GM12878 (cell line): ENCODE measurements at regions not wholly inside any gene's neighbourhood (a gene's known extent, or its start where the extent isn't known, plus 50 kb on each side); places are given as distances from the start of the nearest gene placed in this dataset.

ENCODE experiments used
- ATAC-seq: fragments of 200-7000 bp; cut with Tn5 transposase; 3 replicates; pipeline ENCODE4 v1.9.1; 2020; ENCODE audit warnings: mild to moderate bottlenecking, moderate library complexity
- BruUV-seq: library from RNA; stranded (reverse); fragments of 400-500 nt; replicated peaks from 2 replicates; lab custom pipeline; 2021; lab: Mats Ljungman, UMichigan
- CTCF ChIA-PET: fragments of 300-600 bp; sonication (Branson Sonifier 250); formaldehyde crosslinking; extraction: SDS; loops from one replicate; lab custom pipeline; 2021; ENCODE audit warnings: inconsistent platforms; lab: Yijun Ruan, JAX
- POLR2A ChIA-PET: fragments of 350-600 bp; formaldehyde crosslinking; extraction: SDS; loops from one replicate; lab custom pipeline; 2021; ENCODE audit warnings: inconsistent platforms; lab: Charles Lee
- RAD21 ChIA-PET: fragments of 300-600 bp; sonication (Branson Sonifier 250); formaldehyde crosslinking; loops from one replicate; lab custom pipeline; 2023; ENCODE audit warnings: antibody characterized with exemption; ENCODE audit not compliant: unreplicated experiment; lab: Charles Lee
- SMC1A ChIA-PET: fragments of 300-600 bp; sonication (Branson Sonifier 250); formaldehyde crosslinking; loops from one replicate; lab custom pipeline; 2023; ENCODE audit not compliant: unreplicated experiment, uncharacterized antibody; lab: Charles Lee
- DNase-seq: peaks from one replicate; pipeline ENCODE4 v3.0.0-alpha.2; 2011; ENCODE audit warnings: low read depth, low spot score
- FAIRE-seq: peaks from 3 replicates; lab custom pipeline; 2011; peaks lifted over from hg19 to GRCh38; lab: Jason Lieb, UNC
- H2AFZ ChIP-seq: 2 replicates; pipeline ENCODE4 v1.6.0; 2011; ENCODE audit warnings: low read depth, low read length, control low read depth; ENCODE audit not compliant: control insufficient read depth
- H3K27ac ChIP-seq: 2 replicates; pipeline ENCODE4 v1.5.1; 2011; ENCODE audit warnings: control low read depth; ENCODE audit not compliant: control insufficient read depth, insufficient read depth
- H3K27me3 ChIP-seq, 2 experiments: replicated peaks in 1 of 2; 2 replicates each; pipeline versions ENCODE4 v1.6.0 to v1.6.1; 2011; ENCODE audit warnings: low read length in 1 of 2; ENCODE audit not compliant: control insufficient read depth in 2 of 2, insufficient read depth in 2 of 2
- H3K36me3 ChIP-seq, 2 experiments: 2 replicates each; pipeline ENCODE4 v1.5.1; 2011; ENCODE audit warnings: low read length in 1 of 2; ENCODE audit not compliant: control insufficient read depth in 2 of 2, insufficient read depth in 2 of 2
- H3K4me1 ChIP-seq: 2 replicates; pipeline ENCODE4 v1.6.1; 2011; ENCODE audit warnings: mild to moderate bottlenecking, low read length, moderate library complexity, mixed read lengths; ENCODE audit not compliant: control insufficient read depth, insufficient read depth
- H3K4me2 ChIP-seq: 2 replicates; pipeline ENCODE4 v1.6.0; 2011; ENCODE audit warnings: control low read depth; ENCODE audit not compliant: control insufficient read depth, insufficient read depth
- H3K4me3 ChIP-seq: fragments of 200-600 bp; sonication (generic); 2 replicates; pipeline ENCODE4 v1.5.1; 2016
- H3K79me2 ChIP-seq: 2 replicates; pipeline ENCODE4 v1.6.0; 2011; ENCODE audit warnings: low read length; ENCODE audit not compliant: control insufficient read depth, insufficient read depth
- H3K9ac ChIP-seq: 2 replicates; pipeline ENCODE4 v1.8.0; 2011; ENCODE audit warnings: low read length, control low read depth, mixed read lengths; ENCODE audit not compliant: control insufficient read depth, insufficient read depth
- H3K9me3 ChIP-seq: replicated peaks from 3 replicates; pipeline ENCODE4 v1.5.1; 2011; ENCODE audit warnings: mild to moderate bottlenecking, low read length; ENCODE audit not compliant: control insufficient read depth, insufficient read depth
- H4K20me1 ChIP-seq: 2 replicates; pipeline ENCODE4 v1.6.0; 2011; ENCODE audit not compliant: control insufficient read depth, insufficient read depth
- HCFC1 ChIP-seq: fragments of 150-350 bp; IDR thresholded peaks from 2 replicates; pipeline ENCODE4 v1.6.1; 2014; ENCODE audit warnings: low read length
- SPI1 ChIP-seq: IDR thresholded peaks from 2 replicates; pipeline ENCODE4 v1.6.1; 2011; ENCODE audit warnings: low read depth, mild to moderate bottlenecking, low read length, moderate library complexity, borderline replicate concordance; ENCODE audit not compliant: insufficient read depth
- STAT3 ChIP-seq: IDR thresholded peaks from 2 replicates; pipeline ENCODE4 v1.6.1; 2011; ENCODE audit warnings: low read depth, low read length, improper control_type of control experiment
- ZBTB40 ChIP-seq: fragments of 450-650 bp; IDR thresholded peaks from 2 replicates; pipeline ENCODE4 v1.6.1; 2016; ENCODE audit warnings: mild to moderate bottlenecking, moderate library complexity, borderline replicate concordance
- ZNF207 ChIP-seq: fragments of 450-650 bp; IDR thresholded peaks from 2 replicates; pipeline ENCODE4 v1.6.1; 2014; ENCODE audit warnings: antibody characterized with exemption, mild to moderate bottlenecking, borderline replicate concordance
- ZNF274 ChIP-seq: IDR thresholded peaks from one replicate; pipeline ENCODE4 v1.8.0; 2011; ENCODE audit not compliant: insufficient read length, insufficient read depth
- WGBS: methylation state at CpG from one replicate; pipeline ENCODE4 v1.1.6; 2016; ENCODE audit warnings: low lambda C conversion rate; ENCODE audit not compliant: insufficient replicate concordance, insufficient coverage; ENCODE audit errors: missing lambda C conversion rate; 5-methylcytosine and 5-hydroxymethylcytosine counted together
- in situ Hi-C: fragments of 300-500 bp; cut with MboI; formaldehyde crosslinking; loops from 9 replicates; pipeline ENCODE4 v1.14.3; 2018; ENCODE audit warnings: mixed read lengths
- intact Hi-C: fragments of 100-400 bp; cut with micrococcal nuclease; formaldehyde crosslinking; loops from one replicate; pipeline ENCODE4 v1.14.2; 2022; ENCODE audit not compliant: unreplicated experiment

GRCh38 chr13:50586414-50587083, 256.9 kb downstream of the DLEU7 start:
- FAIRE-seq = no peak
- H4K20me1 ChIP-seq = no peaks in the 10 kb centered on the region
- H2AFZ ChIP-seq = no peak overlapping the region
- ChIA-PET CTCF (no interaction called here), POLR2A (interaction anchor here (0.6 kb wide), 1 partner anchor 12 kb away, joined by 3 read pairs; no protein-coding TSS in a partner anchor), RAD21 (no interaction called here), SMC1A (interaction anchor here (1.1 to 1.5 kb wide), 2 partner anchors 16 to 214 kb away, joined by 3 to 4 read pairs; no protein-coding TSS in a partner anchor)
- no peaks in the 10 kb centered on the region for H3K36me3 ChIP-seq
- intact Hi-C loops (no loop called here), in situ Hi-C loops (no loop called here)
- ATAC-seq = no peak
- H3K79me2 ChIP-seq = no peaks in the 10 kb centered on the region
- 36% methylated on average over 8 of the region's 8 CpGs for WGBS
- no peak overlapping the region for H3K27ac ChIP-seq
- no TSS peak for BruUV-seq
- H3K4me2 ChIP-seq = no peak overlapping the region
- DNase-seq = no peak
- H3K9ac ChIP-seq = no peak overlapping the region
- H3K9me3 ChIP-seq = no peaks in the 10 kb centered on the region
- TF ChIP-seq SPI1 (no peak), ZNF274 (no peak), ZNF207 (no peak), STAT3 (no peak), HCFC1 (no peak)
- H3K4me3 ChIP-seq = no peak overlapping the region
- H3K4me1 ChIP-seq = peaks cover 8% of the 10 kb centered on the region
- H3K27me3 ChIP-seq = no peaks in the 10 kb centered on the region

GRCh38 chr13:50587115-50587514, 256.4 kb downstream of the DLEU7 start:
- Histone ChIP-seq H3K79me2 (no peaks in the 10 kb centered on the region), H3K4me1 (peaks cover 8% of the 10 kb centered on the region), H3K27ac (no peak overlapping the region), H3K4me2 (no peak overlapping the region), H3K27me3 (no peaks in the 10 kb centered on the region), H3K9me3 (no peaks in the 10 kb centered on the region), H3K4me3 (no peak overlapping the region), H3K36me3 (no peaks in the 10 kb centered on the region), H3K9ac (no peak overlapping the region), H4K20me1 (no peaks in the 10 kb centered on the region), H2AFZ (no peak overlapping the region)
- 26% methylated on average over 4 of the region's 4 CpGs for WGBS
- DNase-seq (no peak), FAIRE-seq (no peak), ATAC-seq (no peak)
- SMC1A ChIA-PET = interaction anchor here (1.6 kb wide), 1 partner anchor 325 kb away, joined by 3 read pairs; no protein-coding TSS in a partner anchor
- TF ChIP-seq ZBTB40 (no peak), SPI1 (peak; percentile 53)
- in situ Hi-C loops (no loop called here), intact Hi-C loops (no loop called here)
- no TSS peak for BruUV-seq
- POLR2A ChIA-PET = no interaction called here
- RAD21 ChIA-PET = no interaction called here
- CTCF ChIA-PET = interaction anchor here (0.7 kb wide), 1 partner anchor 9 kb away, joined by 3 read pairs; no protein-coding TSS in a partner anchor
